Epithelial cell of prostate (primary cell): ENCODE measurements at regions not wholly inside any gene's neighbourhood (a gene's known extent, or its start where the extent isn't known, plus 50 kb on each side); places are given as distances from the start of the nearest gene placed in this dataset.

ENCODE experiments used
- DNase-seq: peaks from one replicate; pipeline ENCODE4 v3.0.0-alpha.2; 2011; ENCODE audit warnings: low read depth, low spot score
- H3K27ac ChIP-seq: fragments of 450-650 bp; 2 replicates; pipeline ENCODE4 v1.5.1; 2017; ENCODE audit warnings: mild to moderate bottlenecking

DNA sequence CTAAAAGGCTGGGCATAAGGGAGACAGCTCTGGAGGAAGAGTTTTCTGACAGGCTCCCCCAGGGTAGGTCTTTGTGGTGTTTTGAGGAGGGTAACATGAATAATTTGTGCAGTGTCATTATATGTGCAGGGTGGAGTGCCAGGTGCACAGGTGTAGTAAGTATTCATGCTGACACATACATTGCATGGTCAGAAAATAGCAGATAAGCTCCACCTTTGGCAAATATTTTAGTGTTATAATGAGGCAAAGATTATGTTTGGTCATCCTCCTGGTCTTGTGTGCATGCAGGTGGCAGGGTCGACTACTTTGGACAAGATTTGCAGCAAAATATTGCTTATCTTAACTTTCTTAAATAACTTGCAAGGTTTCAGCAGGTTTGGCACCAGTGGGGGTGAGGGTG, 910.4 kb upstream of the PCDH10 start:
- H3K27ac ChIP-seq = no peak overlapping the region
- no peak for DNase-seq

DNA sequence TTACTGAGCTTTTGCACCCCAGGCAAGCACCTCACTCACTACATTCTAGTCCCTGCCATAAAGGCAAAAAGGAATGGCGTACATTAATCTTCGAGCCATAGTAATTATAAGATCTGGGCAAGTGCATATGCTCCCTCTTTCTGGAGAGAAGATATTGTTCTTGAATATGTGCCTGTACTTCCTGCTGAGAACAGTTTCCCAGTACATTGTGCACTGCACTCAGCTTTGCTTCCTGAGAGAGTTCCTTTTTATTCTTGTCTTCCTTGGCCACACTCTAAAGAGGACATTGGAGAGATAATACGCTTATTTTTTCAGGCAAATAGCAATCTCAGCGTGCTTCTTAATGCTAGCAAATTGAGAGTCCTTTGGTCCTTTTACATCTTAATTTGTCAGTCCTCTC, 909.0 kb upstream of the PCDH10 start:
- no peak for DNase-seq

DNA sequence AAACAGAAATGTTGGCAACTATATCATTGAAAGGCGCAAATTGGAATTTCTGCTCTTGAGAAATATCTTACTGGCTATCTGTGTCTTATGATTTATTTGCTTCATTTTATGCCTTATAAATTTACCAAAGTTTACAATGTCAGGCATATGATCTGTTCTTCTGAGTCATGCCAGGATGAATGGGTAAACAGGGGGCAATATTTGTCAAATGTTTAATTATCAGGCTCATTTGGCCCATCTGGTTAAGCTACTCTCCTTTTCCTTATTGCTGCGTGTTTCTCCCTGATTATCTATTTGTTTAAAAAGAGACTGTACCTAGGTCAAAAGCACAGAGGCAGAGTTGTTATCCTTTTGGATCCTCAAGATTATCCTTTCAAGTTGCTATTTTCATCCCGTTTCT, 903.8 kb upstream of the PCDH10 start:
- DNase-seq = no peak
- no peak overlapping the region for H3K27ac ChIP-seq

More for the DNA sequence above, 909.0 kb upstream of the PCDH10 start:
- H3K27ac ChIP-seq = no peak overlapping the region

DNA sequence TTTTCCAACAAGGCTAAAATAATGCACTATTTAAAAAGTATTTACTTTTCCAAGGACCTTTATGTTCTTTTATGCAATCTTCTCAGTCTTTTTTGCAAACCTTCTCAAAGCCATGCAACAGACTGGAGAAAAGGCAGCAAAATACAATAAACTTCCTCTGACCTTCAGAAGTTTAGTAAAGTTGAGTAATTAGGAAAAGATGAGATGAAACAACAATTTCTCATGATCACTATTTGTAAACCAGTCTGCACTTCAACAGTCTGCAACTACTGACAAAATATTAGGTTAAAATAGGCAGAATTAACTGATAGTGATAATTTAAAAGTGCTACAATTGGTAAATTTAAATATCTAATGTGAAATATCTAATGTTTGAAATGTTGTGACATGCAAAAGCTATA, 884.9 kb upstream of the PCDH10 start:
- DNase-seq = no peak
- H3K27ac ChIP-seq = no peak overlapping the region

DNA sequence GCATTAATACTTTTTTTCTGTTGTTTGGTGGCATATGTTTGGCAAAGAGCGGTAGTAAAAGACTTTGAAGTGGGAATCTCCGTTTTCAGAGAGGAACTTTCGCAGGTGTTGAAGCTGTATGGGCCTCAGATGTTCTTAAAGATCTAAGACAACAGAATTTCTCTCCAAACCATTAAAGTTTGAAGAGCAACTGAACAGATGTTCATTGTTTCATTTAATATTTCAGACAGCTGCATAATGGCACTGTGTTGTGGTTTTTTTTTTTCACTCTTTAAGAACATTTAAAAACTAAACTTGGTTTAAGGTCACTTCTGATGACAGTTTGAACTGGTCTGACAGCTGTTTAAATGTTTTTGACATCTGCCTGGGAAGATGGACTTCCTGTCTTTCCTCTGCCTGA, 882.7 kb upstream of the PCDH10 start:
- no peak overlapping the region for H3K27ac ChIP-seq
- no peak for DNase-seq

DNA sequence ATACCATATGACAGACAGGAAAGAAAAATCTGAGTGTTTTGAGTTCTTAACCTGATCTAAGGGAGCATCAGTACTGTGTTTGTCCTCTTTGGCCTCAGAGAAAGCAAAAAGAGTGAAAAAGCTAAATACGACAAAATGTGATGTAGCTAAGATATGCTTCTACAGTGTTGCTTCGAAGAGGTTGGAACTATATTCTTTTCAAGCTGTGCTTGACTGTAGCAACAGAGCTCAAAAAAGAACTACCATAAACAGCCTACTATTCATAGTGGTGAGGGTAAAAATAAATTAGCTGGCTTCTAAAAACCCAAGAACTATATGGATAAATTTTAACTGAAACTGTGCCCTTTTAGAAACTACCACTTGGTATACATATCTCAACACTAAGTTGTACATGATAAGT, 881.8 kb upstream of the PCDH10 start:
- no peak for DNase-seq
- H3K27ac ChIP-seq = no peak overlapping the region

DNA sequence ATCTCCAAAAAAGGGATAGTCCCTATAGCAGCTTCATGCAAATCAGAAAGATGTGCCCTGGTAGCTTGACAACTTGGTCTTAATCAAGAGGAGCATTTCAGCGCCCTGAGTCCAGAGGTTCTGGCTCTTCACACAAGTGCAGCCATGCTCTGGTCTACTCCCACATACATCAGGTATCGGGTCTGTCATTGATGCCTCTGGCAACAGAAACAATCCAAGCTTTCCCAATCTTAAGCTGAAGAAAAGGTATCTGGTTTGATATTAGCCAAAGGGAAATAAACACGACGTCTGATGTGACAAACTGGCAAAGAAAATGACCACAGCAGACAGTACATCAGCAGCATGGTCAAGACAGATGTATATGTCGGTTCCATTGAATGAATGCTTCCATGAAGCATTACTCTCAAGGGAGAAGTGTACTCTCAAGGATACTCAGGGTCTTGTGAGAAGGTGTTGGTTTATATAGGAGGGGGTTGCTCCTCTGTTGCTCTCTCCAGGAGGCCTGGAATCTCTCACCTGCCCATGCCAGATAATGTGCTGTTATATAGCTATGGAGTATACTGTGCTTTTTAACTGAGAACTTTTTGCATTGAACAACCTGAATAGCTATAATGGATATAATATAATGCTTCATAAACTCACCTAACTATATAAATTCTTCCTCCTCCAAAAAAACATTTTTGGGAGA, 879.6 kb upstream of the PCDH10 start:
- no peak overlapping the region for H3K27ac ChIP-seq

DNA sequence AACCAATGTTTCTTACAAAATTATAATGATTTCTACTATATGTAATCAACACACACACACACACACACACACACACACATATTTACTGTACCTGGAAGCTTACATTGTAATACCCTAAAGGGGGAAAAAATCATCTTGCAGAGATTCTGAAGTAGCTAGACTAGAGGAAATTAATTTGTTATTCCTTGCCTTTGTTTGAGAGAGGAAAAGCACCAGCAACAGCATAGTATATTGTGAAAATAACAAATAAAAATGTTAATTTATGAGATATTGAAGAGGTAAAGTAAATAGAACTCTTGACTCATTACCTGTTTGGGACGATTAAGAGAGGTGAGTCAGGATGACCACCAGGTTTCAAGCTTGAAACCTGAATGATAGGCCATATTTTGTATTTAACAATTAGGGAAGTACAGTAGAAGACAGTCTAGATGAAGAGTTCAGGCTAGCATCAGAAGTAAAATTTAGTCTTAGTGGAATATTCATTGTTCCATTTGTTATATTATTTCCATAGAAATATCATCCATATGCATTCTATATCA, 873.4 kb upstream of the PCDH10 start:
- no peak overlapping the region for H3K27ac ChIP-seq
- peak; percentile 6 for DNase-seq

More for the DNA sequence above, 879.6 kb upstream of the PCDH10 start:
- no peak for DNase-seq

DNA sequence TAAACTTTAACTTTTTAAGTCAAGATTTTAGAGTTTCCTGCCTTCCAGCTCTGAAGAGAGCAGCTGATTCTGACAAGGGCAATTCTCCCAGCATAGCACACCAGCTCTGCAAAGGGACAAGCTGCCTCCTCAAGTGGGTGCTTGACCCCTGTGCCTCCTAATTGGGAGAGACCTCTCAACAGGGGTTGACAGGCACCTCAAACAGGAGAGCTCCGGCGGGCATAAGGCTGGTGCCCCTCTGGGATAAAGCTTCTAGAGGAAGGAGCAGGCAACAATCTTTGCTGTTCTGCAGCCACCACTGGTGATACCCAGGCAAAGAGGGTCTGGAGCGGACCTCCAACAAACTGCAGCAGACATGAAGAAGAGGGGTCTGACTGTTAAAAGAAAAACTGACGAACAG, 872.9 kb upstream of the PCDH10 start:
- DNase-seq = no peak
- H3K27ac ChIP-seq = no peak overlapping the region

DNA sequence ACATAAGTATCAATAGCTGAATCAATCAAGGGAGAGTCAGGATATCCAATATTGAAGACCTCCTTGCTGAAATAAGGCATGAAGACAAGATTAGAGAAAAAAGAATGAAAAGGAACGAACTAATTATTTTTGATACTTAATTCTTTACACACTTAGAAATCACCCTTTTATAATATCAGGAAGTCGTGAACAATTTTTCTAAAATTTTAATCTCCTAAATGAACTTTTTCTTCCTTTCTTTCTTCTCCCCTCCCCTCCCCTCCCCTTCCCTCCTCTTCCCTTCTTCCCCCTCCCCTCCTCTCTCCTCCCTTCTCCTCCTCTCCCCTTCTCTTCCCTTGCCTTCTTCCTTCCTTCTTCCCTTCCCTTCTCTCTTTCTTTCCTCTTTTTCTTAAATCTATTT, 872.1 kb upstream of the PCDH10 start:
- DNase-seq = no peak
- no peak overlapping the region for H3K27ac ChIP-seq

DNA sequence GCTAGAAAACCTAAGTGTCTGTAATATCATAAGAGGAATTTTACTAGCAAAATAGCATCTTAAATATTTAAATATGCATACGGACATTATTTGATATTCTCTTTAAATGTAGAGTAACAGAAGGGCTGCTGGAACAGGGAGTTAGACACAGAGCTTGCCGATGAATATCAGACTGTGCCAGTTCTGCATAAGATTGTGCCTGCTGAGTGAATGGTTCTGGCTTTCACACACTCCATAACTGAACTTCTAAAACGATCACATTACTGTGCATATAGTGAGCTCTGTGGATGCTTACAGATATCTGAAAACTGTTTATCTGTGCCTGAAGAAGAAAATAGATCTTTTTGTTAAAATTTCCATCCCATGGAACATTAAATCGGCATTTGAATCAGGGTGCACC, 867.4 kb upstream of the PCDH10 start:
- DNase-seq = no peak
- H3K27ac ChIP-seq = no peak overlapping the region

DNA sequence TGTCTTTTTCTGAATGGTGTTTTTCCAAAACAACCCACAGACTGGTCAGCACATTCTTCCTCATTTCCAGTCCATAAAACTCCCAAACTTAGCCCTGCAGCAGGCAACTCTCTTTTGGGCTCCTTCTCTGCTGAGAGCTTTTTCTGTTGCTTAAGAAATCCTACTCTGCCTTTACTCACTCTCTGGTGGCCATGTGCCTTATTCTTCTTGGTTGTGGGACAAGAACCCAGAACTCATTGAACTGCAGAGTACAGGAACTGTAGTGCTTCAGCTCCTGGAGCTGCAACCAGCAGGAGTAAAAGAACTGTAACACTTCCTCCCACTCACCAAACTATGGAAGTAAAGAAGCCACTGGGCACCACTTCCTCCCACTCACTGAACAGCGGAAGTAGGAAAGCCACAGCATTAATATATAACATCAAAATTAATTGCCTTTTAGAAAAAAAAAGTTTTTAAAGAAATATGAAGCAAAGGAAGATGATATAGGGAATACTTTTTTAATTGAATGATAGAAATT, 864.1 kb upstream of the PCDH10 start:
- DNase-seq = no peak
- no peak overlapping the region for H3K27ac ChIP-seq

DNA sequence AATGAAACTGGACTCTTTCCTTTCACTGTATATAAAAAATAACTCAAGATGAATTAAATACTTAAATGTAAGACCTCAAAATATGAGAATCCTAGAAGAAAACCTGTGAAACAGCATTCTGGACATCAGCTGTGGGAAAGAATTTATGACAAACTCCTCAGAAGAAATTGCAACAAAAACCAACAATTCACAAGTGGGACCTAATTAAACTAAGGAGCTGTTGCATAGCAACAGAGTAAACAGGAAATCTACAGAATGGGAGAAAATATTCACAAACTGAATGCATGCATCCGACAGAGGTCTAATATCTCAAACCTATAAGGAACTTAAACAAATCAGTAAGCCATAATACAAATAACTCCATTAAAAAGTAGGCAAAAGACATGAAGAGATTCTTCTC, 851.7 kb upstream of the PCDH10 start:
- no peak for DNase-seq
- no peak overlapping the region for H3K27ac ChIP-seq

DNA sequence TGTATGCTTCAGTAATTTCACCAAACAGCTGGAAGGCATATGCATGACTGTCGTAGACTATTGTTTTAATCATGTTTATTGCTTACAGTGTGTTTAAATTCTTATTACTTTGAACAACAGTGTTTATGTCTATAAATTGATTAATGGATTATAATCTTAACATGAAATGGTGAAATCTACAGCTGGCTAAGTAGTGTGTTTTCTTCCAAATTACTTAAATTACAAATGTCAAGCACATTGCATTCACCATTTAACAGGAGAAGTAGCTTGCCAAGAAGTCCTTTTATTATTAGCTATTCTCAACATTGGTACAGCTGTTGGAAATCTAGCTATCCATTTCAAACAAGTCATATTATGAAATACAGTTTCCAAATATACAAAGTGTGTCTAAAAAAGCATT, 849.3 kb upstream of the PCDH10 start:
- H3K27ac ChIP-seq = no peak overlapping the region
- no peak for DNase-seq

DNA sequence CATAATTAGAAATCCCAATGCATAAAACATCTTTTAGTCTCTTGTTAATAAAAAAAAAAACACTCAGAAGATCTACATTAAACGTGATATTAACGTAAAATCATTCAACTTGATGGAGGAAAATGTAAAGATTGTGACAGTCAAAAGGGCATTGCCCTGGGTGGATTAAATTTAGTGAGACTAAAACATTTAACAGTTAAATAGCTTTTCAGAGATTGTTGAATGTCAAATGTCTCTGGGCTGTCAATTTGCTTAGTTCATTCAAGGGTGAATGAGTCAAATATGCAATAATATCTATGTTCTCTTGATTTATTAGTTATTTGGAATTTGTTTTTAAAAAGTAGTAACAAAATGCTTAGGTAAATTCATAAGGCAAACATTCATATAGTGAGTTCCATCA, 836.6 kb upstream of the PCDH10 start:
- no peak overlapping the region for H3K27ac ChIP-seq
- no peak for DNase-seq

DNA sequence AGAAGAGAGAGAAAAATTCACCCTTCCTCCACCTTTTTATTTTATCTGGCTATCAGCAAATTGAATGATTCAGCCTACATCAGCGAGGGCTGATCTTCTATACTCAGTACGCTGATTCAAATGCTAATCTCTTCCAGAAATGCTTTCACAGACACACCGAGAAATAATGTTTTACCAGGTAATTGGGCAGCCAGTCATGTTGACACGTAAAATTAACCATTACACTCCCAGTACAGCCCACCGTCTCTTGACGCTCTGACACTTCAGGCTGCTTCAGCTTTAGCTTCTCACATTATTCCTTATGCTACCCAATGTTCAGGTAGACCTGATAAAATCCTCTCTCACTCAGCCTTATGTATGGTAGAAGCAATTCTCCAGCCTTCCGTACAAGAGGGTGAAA, 835.2 kb upstream of the PCDH10 start:
- H3K27ac ChIP-seq = no peak overlapping the region

DNA sequence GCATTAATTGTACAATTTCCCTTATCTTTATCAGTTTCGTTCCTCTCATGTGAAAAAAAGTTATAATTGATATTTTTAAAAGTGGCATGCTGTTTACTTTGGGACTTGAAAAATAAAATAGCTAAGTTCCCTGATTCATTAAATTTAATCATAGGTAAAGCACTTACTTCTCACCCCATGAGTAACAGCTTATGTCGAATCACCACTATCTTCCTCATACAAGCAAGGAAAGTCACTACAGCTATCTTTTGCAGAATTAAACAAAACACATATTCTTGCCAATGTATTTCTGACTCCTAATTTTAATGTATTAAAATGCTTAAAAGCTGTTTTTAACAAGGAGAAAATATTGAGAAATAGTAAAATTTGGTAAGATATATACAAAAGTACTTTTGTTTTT, 832.4 kb upstream of the PCDH10 start:
- H3K27ac ChIP-seq = no peak overlapping the region
- DNase-seq = no peak

More for the DNA sequence above, 835.2 kb upstream of the PCDH10 start:
- no peak for DNase-seq

DNA sequence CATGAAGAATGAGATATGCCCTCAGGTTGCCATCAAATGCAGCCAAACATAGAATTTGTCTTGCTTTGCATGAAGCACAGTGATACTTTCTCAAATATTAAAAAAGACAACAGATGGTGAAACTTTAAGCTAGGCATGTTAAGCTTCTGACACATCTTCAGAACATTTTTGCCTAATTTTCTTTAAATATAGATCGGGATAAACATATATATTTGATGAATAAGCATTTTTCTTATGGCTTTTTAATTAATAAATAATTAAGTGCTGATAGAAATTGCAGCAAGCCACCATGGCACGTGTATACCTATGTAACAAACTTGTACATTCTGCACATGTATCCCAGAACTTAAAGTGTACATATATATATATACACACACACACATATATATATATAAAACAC, 831.2 kb upstream of the PCDH10 start:
- no peak overlapping the region for H3K27ac ChIP-seq
- no peak for DNase-seq

DNA sequence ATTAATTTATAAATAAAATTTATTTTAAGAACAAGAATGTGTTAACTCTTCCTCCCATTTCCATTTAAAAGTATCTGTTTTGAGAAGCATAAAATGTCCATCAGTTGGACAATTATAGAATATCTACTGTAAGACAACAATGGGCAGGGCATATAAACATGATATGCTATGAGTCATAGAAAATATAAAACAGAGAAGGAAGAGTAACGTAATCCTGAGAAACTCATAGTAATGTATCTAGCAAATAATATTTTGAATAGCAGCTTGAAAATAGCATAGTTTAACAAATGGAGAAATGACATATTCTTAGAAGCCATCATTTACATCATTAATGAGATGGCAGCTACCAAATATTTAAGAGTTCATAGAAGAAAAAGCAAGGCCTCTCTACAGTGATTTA, 820.3 kb upstream of the PCDH10 start:
- no peak overlapping the region for H3K27ac ChIP-seq
- DNase-seq = no peak

DNA sequence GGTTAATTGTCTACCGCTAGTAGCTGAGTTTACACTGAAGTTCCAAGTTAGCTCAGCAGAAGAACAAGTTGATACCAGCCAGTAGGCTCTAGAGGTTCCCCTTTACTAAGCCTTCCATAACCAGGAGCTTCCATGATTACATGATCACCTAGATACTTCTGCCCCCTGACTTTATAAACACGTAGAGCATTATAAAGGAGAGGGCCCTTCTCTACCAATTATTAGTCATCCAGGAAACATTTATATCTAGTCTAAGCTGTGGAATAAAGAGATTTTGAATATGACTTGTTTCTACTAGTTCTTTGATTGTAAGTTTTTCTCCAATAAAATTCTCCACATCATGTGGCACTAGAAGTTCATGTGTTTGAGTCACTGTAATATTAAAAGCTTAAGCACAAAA, 818.1 kb upstream of the PCDH10 start:
- H3K27ac ChIP-seq = no peak overlapping the region
- no peak for DNase-seq

DNA sequence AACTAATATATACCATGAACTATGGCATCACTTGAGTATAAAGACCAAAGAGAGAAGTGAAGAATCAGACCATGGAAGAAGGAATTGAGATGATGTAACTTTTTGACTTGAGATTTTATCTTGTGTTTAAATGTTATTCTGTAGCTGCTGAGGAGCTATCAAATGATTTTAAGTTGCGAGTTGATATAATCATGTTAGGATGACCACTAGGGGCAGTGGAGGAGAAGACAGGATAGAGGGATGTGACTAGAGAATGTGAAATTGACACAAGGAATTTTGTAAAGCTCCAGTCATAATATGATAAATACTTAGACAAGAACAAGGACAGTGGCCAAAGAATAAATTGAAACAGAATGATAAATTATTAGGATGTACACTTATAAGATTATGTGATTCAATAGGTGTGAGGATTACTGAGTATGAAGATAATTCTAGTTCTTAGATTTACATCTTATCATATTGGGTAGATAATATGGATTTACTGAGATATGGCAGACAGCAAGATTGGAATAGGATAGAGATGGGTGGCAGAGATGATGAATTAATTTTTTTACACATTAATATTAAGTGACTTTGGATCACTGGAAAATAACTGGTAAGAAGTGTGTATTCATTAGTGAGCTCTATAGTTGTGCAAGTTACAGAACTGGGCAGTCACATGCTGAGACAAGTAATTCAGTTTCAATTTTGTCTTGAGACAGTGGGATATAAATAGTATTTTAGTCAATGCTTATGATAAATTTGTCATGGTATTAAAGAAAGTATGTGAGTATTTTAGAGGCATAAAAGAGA, 816.0 kb upstream of the PCDH10 start:
- H3K27ac ChIP-seq = no peak overlapping the region
- no peak for DNase-seq

DNA sequence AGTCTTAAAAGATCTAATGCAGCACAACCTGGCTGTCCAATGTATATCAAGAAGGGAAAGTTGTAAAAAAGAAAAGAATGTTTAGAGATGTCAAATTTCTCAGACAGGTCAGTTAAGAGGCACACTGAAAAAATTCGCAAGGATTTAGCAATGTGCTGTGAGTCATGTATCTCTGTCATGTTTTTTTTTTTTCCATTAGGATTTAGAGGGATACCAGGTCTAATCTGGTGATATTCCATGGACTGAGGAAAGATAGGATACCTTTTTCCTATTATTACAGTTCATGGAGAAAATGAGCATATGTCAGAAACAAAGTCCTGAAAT, 815.4 kb upstream of the PCDH10 start:
- DNase-seq = no peak
- H3K27ac ChIP-seq = no peak overlapping the region
